ENCODE measurements at regions not wholly inside any gene's neighbourhood (a gene's known extent, or its start where the extent isn't known, plus 50 kb on each side); places are given as distances from the start of the nearest gene placed in this dataset.

GRCh38 chr2:81513328-81513727, 1208.8 kb upstream of the LRRTM1 start:
- Histone ChIP-seq H3K9me3 (ENCODE audit: control insufficient read depth in 1 of 2, low read length in 2 of 2) (no peaks in the 10 kb centered on the region), H3K27ac (ENCODE audit: low read length) (no peak overlapping the region), H3K27me3 (ENCODE audit: low read depth, low read length) (no peaks in the 10 kb centered on the region), H3K36me3 (ENCODE audit: control insufficient read depth in 1 of 2, insufficient read depth in 2 of 2, low read length in 2 of 2) (no peaks in the 10 kb centered on the region), H3K4me3 (ENCODE audit: low read depth in 1 of 2, low read length in 2 of 2) (no peak overlapping the region), H3K4me1 (ENCODE audit: control insufficient read depth in 1 of 2, insufficient read depth in 2 of 2, low read length in 2 of 2) (no peaks in the 10 kb centered on the region)

- Histone ChIP-seq H3K4me1 (ENCODE audit: control insufficient read depth in 1 of 2, insufficient read depth in 2 of 2, low read length in 2 of 2) (no peaks in the 10 kb centered on the region), H3K9me3 (ENCODE audit: control insufficient read depth in 1 of 2, low read length in 2 of 2) (no peaks in the 10 kb centered on the region), H3K36me3 (ENCODE audit: control insufficient read depth in 1 of 2, insufficient read depth in 2 of 2, low read length in 2 of 2) (no peaks in the 10 kb centered on the region), H3K27ac (ENCODE audit: low read length) (no peak overlapping the region), H3K4me3 (ENCODE audit: low read depth in 1 of 2, low read length in 2 of 2) (no peak overlapping the region), H3K27me3 (ENCODE audit: low read depth, low read length) (no peaks in the 10 kb centered on the region)
Observed at GRCh38 chr2:81505586-81505985, 1201.0 kb upstream of the LRRTM1 start.

- peaks cover 0 to 6% of the 10 kb centered on the region in 2 donors for H3K9me3 ChIP-seq (ENCODE audit: control insufficient read depth in 1 of 2, low read length in 2 of 2)
- H3K27me3 ChIP-seq (ENCODE audit: low read depth, low read length) = no peaks in the 10 kb centered on the region
- no peaks in the 10 kb centered on the region for H3K4me1 ChIP-seq (ENCODE audit: control insufficient read depth in 1 of 2, insufficient read depth in 2 of 2, low read length in 2 of 2)
- H3K4me3 ChIP-seq (ENCODE audit: low read depth in 1 of 2, low read length in 2 of 2) = no peak overlapping the region
- H3K36me3 ChIP-seq (ENCODE audit: control insufficient read depth in 1 of 2, insufficient read depth in 2 of 2, low read length in 2 of 2) = no peaks in the 10 kb centered on the region
- H3K27ac ChIP-seq (ENCODE audit: low read length) = no peak overlapping the region
Observed at GRCh38 chr2:81495556-81495955, 1191.0 kb upstream of the LRRTM1 start.

- Histone ChIP-seq H3K4me3 (ENCODE audit: low read depth in 1 of 2, low read length in 2 of 2) (no peak overlapping the region), H3K27me3 (ENCODE audit: low read depth, low read length) (no peaks in the 10 kb centered on the region), H3K36me3 (ENCODE audit: control insufficient read depth in 1 of 2, insufficient read depth in 2 of 2, low read length in 2 of 2) (no peaks in the 10 kb centered on the region), H3K9me3 (ENCODE audit: control insufficient read depth in 1 of 2, low read length in 2 of 2) (no peaks in the 10 kb centered on the region), H3K27ac (ENCODE audit: low read length) (no peak overlapping the region), H3K4me1 (ENCODE audit: control insufficient read depth in 1 of 2, insufficient read depth in 2 of 2, low read length in 2 of 2) (no peaks in the 10 kb centered on the region)
Observed at GRCh38 chr2:81483254-81483653, 1178.7 kb upstream of the LRRTM1 start.

- no peaks in the 10 kb centered on the region for H3K27me3 ChIP-seq (ENCODE audit: low read depth, low read length)
- H3K4me3 ChIP-seq (ENCODE audit: low read depth in 1 of 2, low read length in 2 of 2) = no peak overlapping the region
Observed at GRCh38 chr2:81481994-81482368, 1177.4 kb upstream of the LRRTM1 start.

GRCh38 chr2:81481242-81481993, 1176.9 kb upstream of the LRRTM1 start:
- Histone ChIP-seq H3K9me3 (ENCODE audit: control insufficient read depth in 1 of 2, low read length in 2 of 2) (no peaks in the 10 kb centered on the region), H3K4me1 (ENCODE audit: control insufficient read depth in 1 of 2, insufficient read depth in 2 of 2, low read length in 2 of 2) (no peaks in the 10 kb centered on the region), H3K4me3 (ENCODE audit: low read depth in 1 of 2, low read length in 2 of 2) (no peak overlapping the region), H3K27me3 (ENCODE audit: low read depth, low read length) (no peaks in the 10 kb centered on the region), H3K36me3 (ENCODE audit: control insufficient read depth in 1 of 2, insufficient read depth in 2 of 2, low read length in 2 of 2) (no peaks in the 10 kb centered on the region), H3K27ac (ENCODE audit: low read length) (no peak overlapping the region)

More at GRCh38 chr2:81481994-81482368, 1177.4 kb upstream of the LRRTM1 start:
- Histone ChIP-seq H3K36me3 (ENCODE audit: control insufficient read depth in 1 of 2, insufficient read depth in 2 of 2, low read length in 2 of 2) (no peaks in the 10 kb centered on the region), H3K4me1 (ENCODE audit: control insufficient read depth in 1 of 2, insufficient read depth in 2 of 2, low read length in 2 of 2) (no peaks in the 10 kb centered on the region), H3K9me3 (ENCODE audit: control insufficient read depth in 1 of 2, low read length in 2 of 2) (no peaks in the 10 kb centered on the region), H3K27ac (ENCODE audit: low read length) (no peak overlapping the region)

GRCh38 chr2:81467096-81467495, 1162.5 kb upstream of the LRRTM1 start:
- no peak overlapping the region for H3K4me3 ChIP-seq (ENCODE audit: low read depth in 1 of 2, low read length in 2 of 2)
- no peaks in the 10 kb centered on the region for H3K36me3 ChIP-seq (ENCODE audit: control insufficient read depth in 1 of 2, insufficient read depth in 2 of 2, low read length in 2 of 2)
- H3K27ac ChIP-seq (ENCODE audit: low read length) = no peak overlapping the region
- no peaks in the 10 kb centered on the region for H3K4me1 ChIP-seq (ENCODE audit: control insufficient read depth in 1 of 2, insufficient read depth in 2 of 2, low read length in 2 of 2)
- H3K27me3 ChIP-seq (ENCODE audit: low read depth, low read length) = no peaks in the 10 kb centered on the region
- H3K9me3 ChIP-seq (ENCODE audit: control insufficient read depth in 1 of 2, low read length in 2 of 2) = no peaks in the 10 kb centered on the region

- no peaks in the 10 kb centered on the region for H3K9me3 ChIP-seq (ENCODE audit: control insufficient read depth in 1 of 2, low read length in 2 of 2)
- no peaks in the 10 kb centered on the region for H3K36me3 ChIP-seq (ENCODE audit: control insufficient read depth in 1 of 2, insufficient read depth in 2 of 2, low read length in 2 of 2)
- no peaks in the 10 kb centered on the region for H3K4me1 ChIP-seq (ENCODE audit: control insufficient read depth in 1 of 2, insufficient read depth in 2 of 2, low read length in 2 of 2)
- no peaks in the 10 kb centered on the region for H3K27me3 ChIP-seq (ENCODE audit: low read depth, low read length)
- H3K27ac ChIP-seq (ENCODE audit: low read length) = no peak overlapping the region
- H3K4me3 ChIP-seq (ENCODE audit: low read depth in 1 of 2, low read length in 2 of 2) = no peak overlapping the region
Observed at GRCh38 chr2:81462420-81462819, 1157.9 kb upstream of the LRRTM1 start.

GRCh38 chr2:81445176-81445575, 1140.6 kb upstream of the LRRTM1 start:
- H3K27ac ChIP-seq (ENCODE audit: low read length) = no peak overlapping the region

GRCh38 chr2:81437456-81438000, 1133.0 kb upstream of the LRRTM1 start:
- Histone ChIP-seq H3K27me3 (ENCODE audit: low read depth, low read length) (no peaks in the 10 kb centered on the region), H3K36me3 (ENCODE audit: control insufficient read depth in 1 of 2, insufficient read depth in 2 of 2, low read length in 2 of 2) (no peaks in the 10 kb centered on the region), H3K9me3 (ENCODE audit: control insufficient read depth in 1 of 2, low read length in 2 of 2) (no peaks in the 10 kb centered on the region), H3K4me1 (ENCODE audit: control insufficient read depth in 1 of 2, insufficient read depth in 2 of 2, low read length in 2 of 2) (no peaks in the 10 kb centered on the region), H3K27ac (ENCODE audit: low read length) (no peak overlapping the region), H3K4me3 (ENCODE audit: low read depth in 1 of 2, low read length in 2 of 2) (no peak overlapping the region)

More at GRCh38 chr2:81445176-81445575, 1140.6 kb upstream of the LRRTM1 start:
- no peaks in the 10 kb centered on the region for H3K36me3 ChIP-seq (ENCODE audit: control insufficient read depth in 1 of 2, insufficient read depth in 2 of 2, low read length in 2 of 2)
- H3K9me3 ChIP-seq (ENCODE audit: control insufficient read depth in 1 of 2, low read length in 2 of 2) = no peaks in the 10 kb centered on the region
- H3K4me1 ChIP-seq (ENCODE audit: control insufficient read depth in 1 of 2, insufficient read depth in 2 of 2, low read length in 2 of 2) = no peaks in the 10 kb centered on the region
- no peak overlapping the region for H3K4me3 ChIP-seq (ENCODE audit: low read depth in 1 of 2, low read length in 2 of 2)
- H3K27me3 ChIP-seq (ENCODE audit: low read depth, low read length) = no peaks in the 10 kb centered on the region

GRCh38 chr2:81436256-81436655, 1131.7 kb upstream of the LRRTM1 start:
- Histone ChIP-seq H3K9me3 (ENCODE audit: control insufficient read depth in 1 of 2, low read length in 2 of 2) (no peaks in the 10 kb centered on the region), H3K27ac (ENCODE audit: low read length) (no peak overlapping the region), H3K27me3 (ENCODE audit: low read depth, low read length) (no peaks in the 10 kb centered on the region), H3K36me3 (ENCODE audit: control insufficient read depth in 1 of 2, insufficient read depth in 2 of 2, low read length in 2 of 2) (no peaks in the 10 kb centered on the region), H3K4me1 (ENCODE audit: control insufficient read depth in 1 of 2, insufficient read depth in 2 of 2, low read length in 2 of 2) (no peaks in the 10 kb centered on the region), H3K4me3 (ENCODE audit: low read depth in 1 of 2, low read length in 2 of 2) (no peak overlapping the region)

- Histone ChIP-seq H3K4me3 (ENCODE audit: low read depth in 1 of 2, low read length in 2 of 2) (no peak overlapping the region), H3K9me3 (ENCODE audit: control insufficient read depth in 1 of 2, low read length in 2 of 2) (no peaks in the 10 kb centered on the region), H3K27ac (ENCODE audit: low read length) (no peak overlapping the region), H3K4me1 (ENCODE audit: control insufficient read depth in 1 of 2, insufficient read depth in 2 of 2, low read length in 2 of 2) (no peaks in the 10 kb centered on the region), H3K27me3 (ENCODE audit: low read depth, low read length) (no peaks in the 10 kb centered on the region), H3K36me3 (ENCODE audit: control insufficient read depth in 1 of 2, insufficient read depth in 2 of 2, low read length in 2 of 2) (no peaks in the 10 kb centered on the region)
Observed at GRCh38 chr2:81412681-81413080, 1108.1 kb upstream of the LRRTM1 start.

All from muscle layer of duodenum (tissue), 2 donors.